ENCODE measurements at regions not wholly inside any gene's neighbourhood (a gene's known extent, or its start where the extent isn't known, plus 50 kb on each side); places are given as distances from the start of the nearest gene placed in this dataset.

DNA sequence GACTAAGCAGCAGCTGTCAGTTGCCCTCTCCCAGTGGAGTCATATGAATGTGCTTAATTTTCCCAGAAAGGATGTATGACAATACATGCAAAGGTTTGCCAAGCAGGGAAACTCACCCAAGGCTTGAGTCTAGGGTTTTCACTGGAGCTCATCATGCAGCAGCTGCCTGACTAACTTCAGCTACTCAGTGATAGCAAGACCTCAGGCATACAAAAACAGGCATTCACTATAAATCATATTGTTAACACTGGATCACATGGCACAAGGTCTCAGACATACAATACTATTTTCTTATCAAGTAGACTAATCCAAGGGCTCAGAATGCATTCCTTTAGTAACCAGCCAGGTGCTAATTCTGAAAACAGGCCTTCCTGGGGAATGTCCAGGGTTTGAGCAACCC, 85.0 kb upstream of the STAC start:
- Mint-ChIP-seq H3K27ac (peak overlapping the region; percentile 65), H3K4me3 (no peak overlapping the region), H3K4me1 (peaks cover 36% of the 10 kb centered on the region), H3K36me3 (no peaks in the 10 kb centered on the region), H3K27me3 (ENCODE audit: low read depth) (peaks cover 14% of the 10 kb centered on the region), H3K9me3 (peaks cover 5% of the 10 kb centered on the region)
- TF ChIP-seq, protein P1, sequence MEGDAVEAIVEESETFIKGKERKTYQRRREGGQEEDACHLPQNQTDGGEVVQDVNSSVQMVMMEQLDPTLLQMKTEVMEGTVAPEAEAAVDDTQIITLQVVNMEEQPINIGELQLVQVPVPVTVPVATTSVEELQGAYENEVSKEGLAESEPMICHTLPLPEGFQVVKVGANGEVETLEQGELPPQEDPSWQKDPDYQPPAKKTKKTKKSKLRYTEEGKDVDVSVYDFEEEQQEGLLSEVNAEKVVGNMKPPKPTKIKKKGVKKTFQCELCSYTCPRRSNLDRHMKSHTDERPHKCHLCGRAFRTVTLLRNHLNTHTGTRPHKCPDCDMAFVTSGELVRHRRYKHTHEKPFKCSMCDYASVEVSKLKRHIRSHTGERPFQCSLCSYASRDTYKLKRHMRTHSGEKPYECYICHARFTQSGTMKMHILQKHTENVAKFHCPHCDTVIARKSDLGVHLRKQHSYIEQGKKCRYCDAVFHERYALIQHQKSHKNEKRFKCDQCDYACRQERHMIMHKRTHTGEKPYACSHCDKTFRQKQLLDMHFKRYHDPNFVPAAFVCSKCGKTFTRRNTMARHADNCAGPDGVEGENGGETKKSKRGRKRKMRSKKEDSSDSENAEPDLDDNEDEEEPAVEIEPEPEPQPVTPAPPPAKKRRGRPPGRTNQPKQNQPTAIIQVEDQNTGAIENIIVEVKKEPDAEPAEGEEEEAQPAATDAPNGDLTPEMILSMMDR (IDR thresholded peaks at IDR 0.05; ENCODE audit: unreplicated experiment) = no peak
- no peak for DNase-seq (ENCODE audit: low spot score in 2 of 2, unreplicated experiment in 2 of 2)

DNA sequence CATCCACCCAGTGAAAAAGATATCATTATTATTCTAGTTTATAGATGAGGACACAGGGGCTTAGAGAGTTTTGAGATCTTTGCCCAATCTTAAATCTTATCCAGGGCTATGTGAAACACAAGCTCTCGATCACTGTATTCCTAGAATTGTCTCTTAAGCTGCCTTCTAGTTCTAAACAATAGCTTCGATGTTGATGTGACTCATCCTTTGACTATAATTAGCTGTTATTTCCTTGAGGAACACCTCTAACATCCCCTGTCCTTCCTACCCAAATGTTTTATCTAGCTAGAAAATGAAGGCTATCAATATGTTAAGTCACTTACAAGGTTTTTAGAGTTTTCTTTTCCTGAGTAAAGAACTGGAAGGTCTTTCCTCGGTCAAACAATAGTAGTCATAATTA, 83.1 kb upstream of the STAC start:
- DNase-seq (ENCODE audit: low spot score in 2 of 2, unreplicated experiment in 2 of 2) = no peak
- Mint-ChIP-seq H3K4me1 (peaks cover 25% of the 10 kb centered on the region), H3K36me3 (no peaks in the 10 kb centered on the region), H3K9me3 (peaks cover 5% of the 10 kb centered on the region), H3K4me3 (no peak overlapping the region), H3K27ac (no peak overlapping the region), H3K27me3 (ENCODE audit: low read depth) (peaks cover 13% of the 10 kb centered on the region)
- TF ChIP-seq, protein P1 (IDR thresholded peaks at IDR 0.05; ENCODE audit: unreplicated experiment) = no peak

DNA sequence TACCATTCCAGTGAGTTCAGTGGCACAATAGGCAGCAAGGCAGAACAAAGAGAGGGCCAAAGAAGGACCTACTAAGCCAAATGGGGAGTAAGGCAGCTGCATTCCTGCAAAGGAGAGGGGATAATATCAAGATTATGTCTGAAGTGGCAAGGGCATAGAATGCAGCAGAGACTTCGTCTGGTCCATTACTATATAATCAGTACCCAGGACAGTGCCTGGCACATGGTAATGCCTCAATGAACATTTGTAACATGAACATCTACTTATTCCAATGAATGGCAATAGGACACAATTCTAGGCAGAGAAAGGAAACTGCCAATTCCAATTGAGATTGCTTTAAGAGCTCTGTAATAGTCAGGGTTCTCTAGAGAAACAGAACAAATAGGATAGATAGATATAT, 82.1 kb upstream of the STAC start:
- no peak for DNase-seq (ENCODE audit: low spot score in 2 of 2, unreplicated experiment in 2 of 2)
- H3K4me3 Mint-ChIP-seq = no peak overlapping the region
- H3K36me3 Mint-ChIP-seq = no peaks in the 10 kb centered on the region
- no peak overlapping the region for H3K27ac Mint-ChIP-seq
- TF ChIP-seq, protein P1 (IDR thresholded peaks at IDR 0.05; ENCODE audit: unreplicated experiment) = no peak
- H3K9me3 Mint-ChIP-seq = peaks cover 5% of the 10 kb centered on the region
- peaks cover 25% of the 10 kb centered on the region for H3K4me1 Mint-ChIP-seq
- H3K27me3 Mint-ChIP-seq (ENCODE audit: low read depth) = peaks cover 19% of the 10 kb centered on the region

DNA sequence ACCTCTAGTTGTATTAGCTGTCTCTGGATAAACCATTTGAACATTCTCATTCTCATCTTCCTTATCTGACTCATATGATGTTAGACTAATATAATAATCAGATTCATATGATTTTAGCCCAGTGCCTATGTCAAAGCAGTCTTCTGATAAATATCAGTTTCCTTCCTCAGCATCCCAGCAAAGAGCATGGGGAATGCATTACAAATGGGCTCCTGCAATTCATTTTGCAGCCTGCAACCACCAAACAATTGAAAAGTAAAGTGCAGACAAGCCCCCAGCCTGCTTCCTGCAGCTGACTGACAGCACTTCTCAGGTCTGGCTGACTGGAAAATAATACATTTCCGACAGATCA, 78.2 kb upstream of the STAC start:
- Mint-ChIP-seq H3K4me3 (no peak overlapping the region), H3K27me3 (ENCODE audit: low read depth) (peaks cover 16% of the 10 kb centered on the region), H3K4me1 (peaks cover 2% of the 10 kb centered on the region), H3K36me3 (no peaks in the 10 kb centered on the region), H3K9me3 (peaks cover 5% of the 10 kb centered on the region), H3K27ac (no peak overlapping the region)
- DNase-seq (ENCODE audit: low spot score in 2 of 2, unreplicated experiment in 2 of 2) = no peak
- TF ChIP-seq, protein P1 (IDR thresholded peaks at IDR 0.05; ENCODE audit: unreplicated experiment) = no peak

DNA sequence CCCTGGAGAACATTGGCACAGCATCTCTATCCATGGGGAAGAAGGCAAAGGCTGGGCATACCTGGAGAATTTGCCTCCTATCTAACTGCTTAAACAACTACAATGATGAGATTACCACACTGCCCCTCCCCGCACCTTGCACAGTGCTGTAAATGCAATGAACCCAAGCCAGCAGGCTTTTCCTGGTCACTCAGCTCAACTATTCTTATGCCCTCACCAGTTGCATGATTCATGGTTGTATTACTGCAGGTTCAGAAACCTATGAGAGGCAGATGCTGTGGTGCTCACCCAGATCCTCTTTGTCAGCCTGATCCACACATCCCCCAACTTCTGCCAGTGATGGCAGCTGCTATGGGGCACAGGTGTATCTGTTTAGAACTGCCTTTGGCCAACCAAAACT, 77.7 kb upstream of the STAC start:
- peaks cover 5% of the 10 kb centered on the region for H3K9me3 Mint-ChIP-seq
- H3K27ac Mint-ChIP-seq = no peak overlapping the region
- no peaks in the 10 kb centered on the region for H3K36me3 Mint-ChIP-seq
- no peak for DNase-seq (ENCODE audit: low spot score in 2 of 2, unreplicated experiment in 2 of 2)
- no peaks in the 10 kb centered on the region for H3K4me1 Mint-ChIP-seq
- peaks cover 13% of the 10 kb centered on the region for H3K27me3 Mint-ChIP-seq (ENCODE audit: low read depth)
- TF ChIP-seq, protein P1 (IDR thresholded peaks at IDR 0.05; ENCODE audit: unreplicated experiment) = no peak
- no peak overlapping the region for H3K4me3 Mint-ChIP-seq

DNA sequence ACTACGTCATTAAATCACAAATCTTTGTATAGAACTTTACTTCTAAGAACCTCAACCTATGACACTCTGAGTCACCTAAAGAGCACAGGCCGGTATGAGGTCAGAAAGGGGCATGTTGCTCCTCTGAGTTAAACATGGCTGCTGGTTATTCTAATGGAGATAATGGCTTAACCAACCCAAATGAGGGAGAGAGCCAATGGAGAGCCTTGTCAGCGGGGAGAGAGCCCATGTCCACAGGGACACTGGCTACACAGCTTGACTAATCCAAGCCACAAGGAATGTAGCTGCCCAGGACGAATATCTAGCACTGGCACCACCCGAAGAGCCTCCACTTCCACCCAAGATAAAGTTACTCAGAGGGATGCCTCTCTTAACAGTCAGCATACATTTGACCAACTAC, 77.0 kb upstream of the STAC start:
- no peak for DNase-seq (ENCODE audit: low spot score in 2 of 2, unreplicated experiment in 2 of 2)
- no peaks in the 10 kb centered on the region for H3K4me1 Mint-ChIP-seq
- H3K27ac Mint-ChIP-seq = no peak overlapping the region
- TF ChIP-seq, protein P1 (IDR thresholded peaks at IDR 0.05; ENCODE audit: unreplicated experiment) = no peak
- H3K4me3 Mint-ChIP-seq = no peak overlapping the region
- H3K36me3 Mint-ChIP-seq = no peaks in the 10 kb centered on the region
- peaks cover 1% of the 10 kb centered on the region for H3K9me3 Mint-ChIP-seq
- peaks cover 13% of the 10 kb centered on the region for H3K27me3 Mint-ChIP-seq (ENCODE audit: low read depth)

All from mesothelial cell of epicardium (in vitro differentiated cells).